Activated B cell treated with CpG ODN at 0.5 μM for 24 hours (primary cell): ENCODE measurements at regions not wholly inside any gene's neighbourhood (a gene's known extent, or its start where the extent isn't known, plus 50 kb on each side); places are given as distances from the start of the nearest gene placed in this dataset.

Experiments
- ATAC-seq: fragments of 200-7000 bp; cut with Tn5 transposase; one replicate; pipeline ENCODE4 v1.10.0; 2021; ENCODE audit warnings: low read depth, mild to moderate bottlenecking, moderate library complexity
- CTCF ChIA-PET: fragments of 350-600 bp; sonication (Branson Sonifier 250); formaldehyde crosslinking; loops from one replicate; lab custom pipeline; 2021; ENCODE audit warnings: antibody characterized with exemption; lab: Charles Lee
- POLR2A ChIA-PET: fragments of 350-600 bp; sonication (Branson Sonifier 250); formaldehyde crosslinking; loops from one replicate; lab custom pipeline; 2021; ENCODE audit warnings: antibody characterized with exemption; lab: Charles Lee
- DNase-seq: peaks from one replicate; pipeline ENCODE4 v3.0.0; 2022
- H3K27ac Mint-ChIP-seq: one replicate; pipeline ENCODE4 v1.8.0; 2020; ENCODE audit warnings: mixed read lengths
- H3K27me3 Mint-ChIP-seq: one replicate; pipeline ENCODE4 v1.8.0; 2021; ENCODE audit warnings: mixed read lengths
- H3K36me3 Mint-ChIP-seq: one replicate; pipeline ENCODE4 v1.8.0; 2021; ENCODE audit warnings: low read depth, mixed read lengths
- H3K4me1 Mint-ChIP-seq: one replicate; pipeline ENCODE4 v1.8.0; 2021; ENCODE audit warnings: mixed read lengths
- H3K4me3 Mint-ChIP-seq: one replicate; pipeline ENCODE4 v1.8.0; 2020; ENCODE audit warnings: mild to moderate bottlenecking, mixed read lengths
- H3K9me3 Mint-ChIP-seq: one replicate; pipeline ENCODE4 v1.8.0; 2020; ENCODE audit warnings: mixed read lengths
- CTCF ChIP-seq: fragments of 200-600 bp; IDR thresholded peaks from one replicate; pipeline ENCODE4 v1.8.0; 2022; ENCODE audit warnings: antibody characterized with exemption, mild to moderate bottlenecking
- intact Hi-C: fragments of 100-400 bp; cut with micrococcal nuclease; formaldehyde crosslinking; loops from one replicate; pipeline ENCODE4 v1.15.1; 2024

- Mint-ChIP-seq H3K4me3 (no peak overlapping the region), H3K27ac (no peak overlapping the region), H3K4me1 (no peaks in the 10 kb centered on the region), H3K27me3 (no peaks in the 10 kb centered on the region), H3K9me3 (no peaks in the 10 kb centered on the region), H3K36me3 (no peaks in the 10 kb centered on the region)
- no peak for ATAC-seq
- no peak for TF ChIP-seq CTCF
- POLR2A ChIA-PET: no interaction called here
- intact Hi-C loops: no loop called here
- DNase-seq: no peak
- CTCF ChIA-PET: no interaction called here
Measured at GRCh38 chr2:129734343-129735034, 245.0 kb upstream of the RAB6C start.

GRCh38 chr2:129735576-129735975, 243.9 kb upstream of the RAB6C start:
- intact Hi-C loops: no loop called here
- no peaks in the 10 kb centered on the region for H3K36me3 Mint-ChIP-seq
- H3K4me1 Mint-ChIP-seq: no peaks in the 10 kb centered on the region
- ATAC-seq: no peak
- no peaks in the 10 kb centered on the region for H3K27me3 Mint-ChIP-seq
- ChIA-PET CTCF (no interaction called here), POLR2A (no interaction called here)
- no peak for DNase-seq
- H3K27ac Mint-ChIP-seq: no peak overlapping the region
- no peak for TF ChIP-seq CTCF
- H3K4me3 Mint-ChIP-seq: no peak overlapping the region
- H3K9me3 Mint-ChIP-seq: no peaks in the 10 kb centered on the region

- ATAC-seq (no peak), DNase-seq (no peak)
- intact Hi-C loops: no loop called here
- Mint-ChIP-seq H3K27ac (no peak overlapping the region), H3K9me3 (no peaks in the 10 kb centered on the region), H3K27me3 (no peaks in the 10 kb centered on the region), H3K4me1 (no peaks in the 10 kb centered on the region), H3K4me3 (no peak overlapping the region), H3K36me3 (no peaks in the 10 kb centered on the region)
- ChIA-PET CTCF (no interaction called here), POLR2A (no interaction called here)
- no peak for TF ChIP-seq CTCF
Measured at GRCh38 chr2:129737660-129738527, 241.6 kb upstream of the RAB6C start.

GRCh38 chr2:129738799-129739198, 240.7 kb upstream of the RAB6C start:
- no peak for DNase-seq
- Mint-ChIP-seq H3K4me1 (no peaks in the 10 kb centered on the region), H3K27me3 (no peaks in the 10 kb centered on the region), H3K4me3 (no peak overlapping the region), H3K9me3 (no peaks in the 10 kb centered on the region), H3K27ac (no peak overlapping the region), H3K36me3 (no peaks in the 10 kb centered on the region)
- no peak for TF ChIP-seq CTCF
- intact Hi-C loops: no loop called here
- CTCF ChIA-PET: no interaction called here
- POLR2A ChIA-PET: no interaction called here
- ATAC-seq: no peak

GRCh38 chr2:129740504-129740903, 239.0 kb upstream of the RAB6C start:
- Mint-ChIP-seq H3K36me3 (no peaks in the 10 kb centered on the region), H3K4me3 (no peak overlapping the region), H3K9me3 (no peaks in the 10 kb centered on the region), H3K27me3 (no peaks in the 10 kb centered on the region), H3K4me1 (no peaks in the 10 kb centered on the region), H3K27ac (no peak overlapping the region)
- ChIA-PET POLR2A (no interaction called here), CTCF (no interaction called here)
- ATAC-seq (no peak), DNase-seq (no peak)
- TF ChIP-seq CTCF: no peak
- intact Hi-C loops: no loop called here
